ENCODE measurements at regions not wholly inside any gene's neighbourhood (a gene's known extent, or its start where the extent isn't known, plus 50 kb on each side); places are given as distances from the start of the nearest gene placed in this dataset.

DNA sequence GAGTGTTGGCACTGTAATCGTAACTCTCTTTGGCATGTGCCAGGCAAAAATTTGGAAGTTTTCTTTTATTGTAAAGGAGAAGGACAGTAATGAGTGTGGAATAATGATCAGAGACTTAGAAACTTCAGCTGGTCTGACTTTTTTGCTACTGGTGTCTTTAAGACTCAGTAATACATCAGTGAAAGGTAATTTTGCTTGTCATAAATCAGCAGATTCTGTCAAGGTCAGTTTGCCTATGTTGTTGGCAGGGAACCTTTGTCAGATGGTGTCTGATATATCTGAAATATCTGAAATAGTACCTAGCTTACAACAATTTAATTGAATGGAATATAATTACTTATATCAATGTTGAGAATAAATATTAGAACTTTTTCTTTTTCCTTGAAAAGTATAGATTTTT lies 516.9 kb downstream of the LRFN5 start:
- Histone ChIP-seq H3K4me2 (ENCODE audit: insufficient read depth, low read length) (no peak overlapping the region), H3K27ac (ENCODE audit: low read length) (no peak overlapping the region), H3K36me3 (ENCODE audit: insufficient read depth, low read length) (no peaks in the 10 kb centered on the region), H3K4me1 (ENCODE audit: insufficient read depth, low read length) (no peaks in the 10 kb centered on the region), H3K27me3 (ENCODE audit: insufficient read depth, low read length, poor library complexity) (no peaks in the 10 kb centered on the region), H4K20me1 (ENCODE audit: insufficient read depth, low read length) (no peaks in the 10 kb centered on the region), H3K9ac (ENCODE audit: low read depth, low read length) (no peak overlapping the region), H3K9me3 (ENCODE audit: insufficient read depth, low read length, severe bottlenecking) (no peaks in the 10 kb centered on the region), H3K4me3 (ENCODE audit: low read depth in 1 of 2, low read length in 2 of 2) (no peak overlapping the region), H3K79me2 (ENCODE audit: insufficient read depth, low read length) (no peaks in the 10 kb centered on the region), H2AFZ (ENCODE audit: low read depth, low read length) (no peak overlapping the region)
- ATAC-seq (ENCODE audit: insufficient read depth, low read depth) (no peak), DNase-seq (no peak)
- no peak for TF ChIP-seq EZH2 (IDR thresholded peaks at IDR 0.05; ENCODE audit: borderline replicate concordance, low read depth, low read length, severe bottlenecking)
- TF ChIP-seq, protein P1, sequence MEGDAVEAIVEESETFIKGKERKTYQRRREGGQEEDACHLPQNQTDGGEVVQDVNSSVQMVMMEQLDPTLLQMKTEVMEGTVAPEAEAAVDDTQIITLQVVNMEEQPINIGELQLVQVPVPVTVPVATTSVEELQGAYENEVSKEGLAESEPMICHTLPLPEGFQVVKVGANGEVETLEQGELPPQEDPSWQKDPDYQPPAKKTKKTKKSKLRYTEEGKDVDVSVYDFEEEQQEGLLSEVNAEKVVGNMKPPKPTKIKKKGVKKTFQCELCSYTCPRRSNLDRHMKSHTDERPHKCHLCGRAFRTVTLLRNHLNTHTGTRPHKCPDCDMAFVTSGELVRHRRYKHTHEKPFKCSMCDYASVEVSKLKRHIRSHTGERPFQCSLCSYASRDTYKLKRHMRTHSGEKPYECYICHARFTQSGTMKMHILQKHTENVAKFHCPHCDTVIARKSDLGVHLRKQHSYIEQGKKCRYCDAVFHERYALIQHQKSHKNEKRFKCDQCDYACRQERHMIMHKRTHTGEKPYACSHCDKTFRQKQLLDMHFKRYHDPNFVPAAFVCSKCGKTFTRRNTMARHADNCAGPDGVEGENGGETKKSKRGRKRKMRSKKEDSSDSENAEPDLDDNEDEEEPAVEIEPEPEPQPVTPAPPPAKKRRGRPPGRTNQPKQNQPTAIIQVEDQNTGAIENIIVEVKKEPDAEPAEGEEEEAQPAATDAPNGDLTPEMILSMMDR (IDR thresholded peaks at IDR 0.05; ENCODE audit: borderline replicate concordance, extremely low read depth, low read length, poor library complexity, severe bottlenecking) = no peak

DNA sequence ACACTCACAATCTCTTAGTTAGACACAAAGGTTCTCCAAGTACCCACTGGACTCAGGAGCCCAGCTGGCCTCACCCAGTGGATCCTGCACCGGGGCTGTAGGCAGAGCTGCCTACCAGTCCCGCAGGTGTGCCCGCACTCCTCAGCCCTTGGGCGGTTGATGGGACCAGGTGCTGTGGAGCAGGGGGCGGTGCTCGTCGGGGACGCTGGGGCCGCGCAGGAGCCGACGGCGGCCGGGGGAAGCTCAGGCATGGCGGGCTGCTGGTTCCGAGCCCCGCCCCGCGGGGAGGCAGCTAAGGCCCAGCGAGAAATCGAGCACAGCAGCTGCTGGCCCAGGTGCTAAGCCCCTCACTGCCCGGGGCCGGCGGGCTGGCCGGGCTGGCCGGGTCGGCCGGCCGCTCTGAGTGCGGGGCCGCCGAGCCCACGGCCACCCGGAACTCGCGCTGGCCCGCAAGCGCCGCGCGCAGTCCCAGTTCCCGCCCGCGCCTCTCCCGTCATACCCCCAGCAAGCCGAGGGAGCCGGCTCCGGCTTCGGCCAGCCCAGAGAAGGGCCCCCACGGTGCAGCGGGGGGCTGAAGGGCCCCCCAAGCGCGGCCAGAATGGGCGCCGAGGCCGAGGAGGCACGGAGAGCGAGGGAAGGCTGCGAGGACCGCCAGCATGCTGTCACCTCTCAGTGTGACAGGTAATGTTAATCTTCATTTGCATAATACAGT lies 506.8 kb downstream of the LRFN5 start:
- Histone ChIP-seq H2AFZ (ENCODE audit: low read depth, low read length) (no peak overlapping the region), H3K9me3 (ENCODE audit: insufficient read depth, low read length, severe bottlenecking) (no peaks in the 10 kb centered on the region), H3K79me2 (ENCODE audit: insufficient read depth, low read length) (no peaks in the 10 kb centered on the region), H4K20me1 (ENCODE audit: insufficient read depth, low read length) (no peaks in the 10 kb centered on the region), H3K4me3 (ENCODE audit: low read depth in 1 of 2, low read length in 2 of 2) (no peak overlapping the region), H3K9ac (ENCODE audit: low read depth, low read length) (no peak overlapping the region), H3K27ac (ENCODE audit: low read length) (no peak overlapping the region), H3K4me2 (ENCODE audit: insufficient read depth, low read length) (no peak overlapping the region), H3K36me3 (ENCODE audit: insufficient read depth, low read length) (no peaks in the 10 kb centered on the region), H3K4me1 (ENCODE audit: insufficient read depth, low read length) (no peaks in the 10 kb centered on the region), H3K27me3 (ENCODE audit: insufficient read depth, low read length, poor library complexity) (no peaks in the 10 kb centered on the region)
- ATAC-seq (ENCODE audit: insufficient read depth, low read depth) (no peak), DNase-seq (no peak)
- TF ChIP-seq, protein P1 (IDR thresholded peaks at IDR 0.05; ENCODE audit: borderline replicate concordance, extremely low read depth, low read length, poor library complexity, severe bottlenecking) = no peak
- TF ChIP-seq EZH2 (IDR thresholded peaks at IDR 0.05; ENCODE audit: borderline replicate concordance, low read depth, low read length, severe bottlenecking) = no peak

DNA sequence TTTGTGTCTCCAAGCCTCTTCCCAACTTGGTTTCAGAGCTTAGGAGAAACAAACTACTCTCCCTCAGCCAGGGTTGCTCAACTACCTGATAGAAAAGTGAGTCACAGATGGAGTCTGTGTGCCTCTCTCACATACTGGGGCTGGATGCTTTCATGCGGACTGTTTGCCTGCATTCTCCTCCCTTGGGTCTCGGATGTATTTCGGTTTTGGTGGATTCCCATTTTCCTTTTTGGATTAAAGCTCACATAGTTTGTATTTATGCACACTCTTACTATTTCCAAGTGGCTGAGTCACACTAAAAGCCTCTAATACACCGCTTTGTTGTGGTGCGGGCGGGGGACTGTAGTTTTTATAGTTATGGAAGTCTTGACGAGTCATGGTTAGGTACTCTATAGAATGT lies 505.4 kb downstream of the LRFN5 start:
- ATAC-seq (ENCODE audit: insufficient read depth, low read depth) (no peak), DNase-seq (no peak)
- no peaks in the 10 kb centered on the region for H3K9me3 ChIP-seq (ENCODE audit: insufficient read depth, low read length, severe bottlenecking)
- no peak overlapping the region for H3K27ac ChIP-seq (ENCODE audit: low read length)
- TF ChIP-seq EZH2 (IDR thresholded peaks at IDR 0.05; ENCODE audit: borderline replicate concordance, low read depth, low read length, severe bottlenecking) = no peak
- TF ChIP-seq, protein P1 (IDR thresholded peaks at IDR 0.05; ENCODE audit: borderline replicate concordance, extremely low read depth, low read length, poor library complexity, severe bottlenecking) = no peak
- no peak overlapping the region for H3K9ac ChIP-seq (ENCODE audit: low read depth, low read length)
- no peak overlapping the region for H3K4me2 ChIP-seq (ENCODE audit: insufficient read depth, low read length)
- no peak overlapping the region for H2AFZ ChIP-seq (ENCODE audit: low read depth, low read length)
- H3K79me2 ChIP-seq (ENCODE audit: insufficient read depth, low read length) = no peaks in the 10 kb centered on the region
- H3K4me1 ChIP-seq (ENCODE audit: insufficient read depth, low read length) = no peaks in the 10 kb centered on the region
- H3K36me3 ChIP-seq (ENCODE audit: insufficient read depth, low read length) = no peaks in the 10 kb centered on the region
- no peaks in the 10 kb centered on the region for H4K20me1 ChIP-seq (ENCODE audit: insufficient read depth, low read length)
- no peak overlapping the region for H3K4me3 ChIP-seq (ENCODE audit: low read depth in 1 of 2, low read length in 2 of 2)
- H3K27me3 ChIP-seq (ENCODE audit: insufficient read depth, low read length, poor library complexity) = no peaks in the 10 kb centered on the region

Data from DND-41 (cell line).